NT2/D1 (cell line): ENCODE measurements at regions not wholly inside any gene's neighbourhood (a gene's known extent, or its start where the extent isn't known, plus 50 kb on each side); places are given as distances from the start of the nearest gene placed in this dataset.
"Not testable (repeated sequence)": the region's sequence is repeated elsewhere in the genome, so short reads cannot be mapped to it uniquely, and the experiment has no call there.

Source experiments
- DNase-seq: peaks from one replicate; pipeline ENCODE4 v3.0.0-alpha.2; 2011; ENCODE audit warnings: low read depth, low spot score
- H3K27me3 ChIP-seq: 2 replicates; pipeline ENCODE4 v1.6.0; 2011; ENCODE audit warnings: mild to moderate bottlenecking; ENCODE audit not compliant: insufficient read length, insufficient read depth
- H3K36me3 ChIP-seq: 2 replicates; pipeline ENCODE4 v1.6.1; 2011; ENCODE audit warnings: mild to moderate bottlenecking, low read length, mixed read lengths; ENCODE audit not compliant: insufficient read depth, insufficient read length
- H3K4me1 ChIP-seq: 2 replicates; pipeline ENCODE4 v1.5.1; 2011; ENCODE audit not compliant: insufficient read depth, insufficient read length
- H3K4me3 ChIP-seq: 2 replicates; pipeline ENCODE4 v1.5.1; 2011; ENCODE audit warnings: low read depth; ENCODE audit not compliant: insufficient read length
- H3K9ac ChIP-seq: 2 replicates; pipeline ENCODE4 v1.6.0; 2011; ENCODE audit warnings: low read depth; ENCODE audit not compliant: insufficient read length
- H3K9me3 ChIP-seq: 2 replicates; pipeline ENCODE4 v1.5.1; 2011; ENCODE audit warnings: mild to moderate bottlenecking, low read length; ENCODE audit not compliant: insufficient read depth

DNA sequence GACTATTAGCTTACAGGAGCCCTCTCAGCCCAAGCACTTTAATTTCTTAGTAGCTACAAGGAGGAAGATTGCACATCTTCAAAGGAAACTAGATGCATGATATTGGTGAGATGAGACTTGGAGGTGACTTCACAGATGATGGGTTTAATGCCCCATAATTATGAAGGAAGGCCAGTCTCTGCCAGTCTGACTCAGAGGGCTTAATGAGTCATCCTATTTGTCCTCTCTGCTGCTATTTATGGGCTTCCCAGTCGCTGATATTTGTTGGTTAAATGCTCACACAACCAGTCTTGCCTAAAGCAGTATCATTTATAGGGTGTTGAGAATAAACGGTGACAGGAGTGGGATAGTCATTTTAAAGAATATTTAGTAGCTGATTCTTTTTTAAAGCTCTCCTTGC, 187.0 kb downstream of the TP53TG3F start:
- H3K9ac ChIP-seq, H3K9me3 ChIP-seq, H3K36me3 ChIP-seq, H3K4me1 ChIP-seq, DNase-seq, H3K4me3 ChIP-seq, H3K27me3 ChIP-seq: not testable (repeated sequence)

DNA sequence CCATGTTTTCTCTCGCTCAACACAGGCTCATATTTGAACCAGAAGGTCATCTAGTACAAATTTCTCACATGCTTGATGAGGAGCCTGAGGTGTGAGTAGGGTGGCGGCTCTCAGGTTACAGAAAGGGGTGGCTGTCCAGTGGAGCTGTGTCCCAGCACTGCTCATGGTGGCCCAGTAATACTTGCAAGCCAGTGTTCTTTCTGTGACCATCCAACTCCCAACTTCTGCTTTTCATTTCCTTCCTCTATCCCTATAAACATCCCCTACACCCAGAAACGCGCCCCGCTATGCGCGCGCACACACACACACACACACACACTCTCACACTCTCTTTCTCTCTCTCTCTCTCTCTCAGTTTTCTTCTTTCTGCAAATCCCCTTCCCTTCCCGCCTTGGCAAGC, 196.3 kb downstream of the TP53TG3F start:
- not testable (repeated sequence) for H3K36me3 ChIP-seq, DNase-seq, H3K27me3 ChIP-seq, H3K4me1 ChIP-seq, H3K9me3 ChIP-seq, H3K4me3 ChIP-seq, H3K9ac ChIP-seq

DNA sequence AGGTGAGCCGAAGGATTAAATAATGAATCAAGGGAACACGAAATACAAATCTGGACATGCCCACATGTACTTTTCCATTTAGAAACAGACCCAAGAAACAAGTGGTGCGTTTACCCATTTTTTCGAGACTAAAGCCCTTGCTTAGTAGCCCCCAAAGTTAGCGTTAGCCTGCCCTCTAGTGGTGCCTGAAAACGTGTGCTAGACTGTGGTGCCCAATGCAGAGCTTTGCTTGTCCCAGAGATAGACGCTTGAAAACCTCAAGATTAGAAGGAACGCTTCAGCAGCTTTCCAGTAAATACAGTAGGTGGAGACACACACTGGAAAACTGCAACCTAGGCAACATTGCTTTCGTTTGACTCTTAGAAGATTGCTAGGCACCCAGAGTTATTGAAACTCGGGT, 197.0 kb downstream of the TP53TG3F start:
- H3K9me3 ChIP-seq, H3K9ac ChIP-seq, H3K4me1 ChIP-seq, H3K4me3 ChIP-seq, H3K27me3 ChIP-seq, DNase-seq, H3K36me3 ChIP-seq: not testable (repeated sequence)

DNA sequence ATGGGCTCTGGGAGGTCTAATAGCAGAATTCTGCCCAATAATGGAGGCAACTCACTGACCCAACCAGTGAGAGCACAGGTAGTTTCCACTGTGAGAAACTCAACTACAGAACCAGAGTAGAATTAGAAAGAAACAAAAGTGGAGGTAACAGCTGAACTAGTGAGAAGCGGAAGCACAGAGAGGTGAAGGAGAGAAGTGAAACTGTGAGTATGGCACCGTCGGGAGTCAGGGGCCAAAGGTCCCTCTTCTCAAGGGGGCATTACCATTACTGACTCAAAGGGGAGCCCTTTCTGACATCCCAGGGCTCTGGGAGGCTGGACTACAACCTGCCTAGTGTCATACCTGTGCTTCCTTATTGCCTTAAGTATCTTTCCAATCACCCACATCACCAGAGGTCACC, 198.3 kb downstream of the TP53TG3F start:
- not testable (repeated sequence) for H3K9ac ChIP-seq, H3K4me3 ChIP-seq, DNase-seq, H3K36me3 ChIP-seq, H3K4me1 ChIP-seq, H3K9me3 ChIP-seq, H3K27me3 ChIP-seq

DNA sequence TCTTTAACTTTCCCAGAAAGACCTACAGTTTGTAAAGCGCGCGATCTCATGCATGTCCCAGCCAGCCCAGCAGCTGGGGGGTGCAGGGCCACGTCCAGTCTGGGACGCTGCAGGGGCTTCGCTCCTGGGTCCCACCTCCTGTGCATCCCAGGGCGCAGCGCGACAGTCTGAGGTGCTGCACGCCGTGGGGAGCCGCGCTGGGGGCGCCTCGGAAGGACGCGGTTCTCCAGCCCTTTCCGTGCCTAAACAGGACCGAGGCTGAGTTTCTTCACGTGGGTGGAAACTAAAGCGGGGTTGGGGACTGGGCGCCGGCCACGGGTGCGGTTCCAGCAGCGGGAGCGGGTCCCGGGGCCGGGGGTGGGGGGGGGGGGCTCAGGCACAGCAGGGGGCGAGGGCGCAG, 221.4 kb downstream of the TP53TG3F start:
- not testable (repeated sequence) for H3K4me3 ChIP-seq, H3K9ac ChIP-seq, H3K27me3 ChIP-seq, H3K9me3 ChIP-seq, H3K4me1 ChIP-seq, H3K36me3 ChIP-seq, DNase-seq

DNA sequence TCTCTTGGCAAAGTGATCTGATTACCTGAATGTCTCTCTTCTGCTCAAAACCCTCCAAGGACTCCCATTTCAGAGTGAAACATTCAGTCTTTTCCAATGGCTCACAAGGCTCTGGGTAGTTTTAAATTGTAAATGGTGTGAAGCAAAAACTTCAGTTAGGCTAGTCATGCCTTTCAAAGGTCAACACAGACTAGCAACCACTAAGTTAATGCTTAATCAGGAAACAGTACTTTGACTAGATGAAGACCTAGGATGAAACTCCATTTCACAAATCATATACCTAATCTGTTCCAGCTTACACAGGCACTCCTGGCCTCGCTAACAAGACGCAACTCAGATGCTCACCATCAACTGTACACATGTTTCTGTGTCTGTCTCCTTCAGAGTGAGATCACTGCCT, 240.9 kb downstream of the TP53TG3F start:
- H3K27me3 ChIP-seq, DNase-seq, H3K9ac ChIP-seq, H3K9me3 ChIP-seq, H3K36me3 ChIP-seq, H3K4me1 ChIP-seq, H3K4me3 ChIP-seq: not testable (repeated sequence)

DNA sequence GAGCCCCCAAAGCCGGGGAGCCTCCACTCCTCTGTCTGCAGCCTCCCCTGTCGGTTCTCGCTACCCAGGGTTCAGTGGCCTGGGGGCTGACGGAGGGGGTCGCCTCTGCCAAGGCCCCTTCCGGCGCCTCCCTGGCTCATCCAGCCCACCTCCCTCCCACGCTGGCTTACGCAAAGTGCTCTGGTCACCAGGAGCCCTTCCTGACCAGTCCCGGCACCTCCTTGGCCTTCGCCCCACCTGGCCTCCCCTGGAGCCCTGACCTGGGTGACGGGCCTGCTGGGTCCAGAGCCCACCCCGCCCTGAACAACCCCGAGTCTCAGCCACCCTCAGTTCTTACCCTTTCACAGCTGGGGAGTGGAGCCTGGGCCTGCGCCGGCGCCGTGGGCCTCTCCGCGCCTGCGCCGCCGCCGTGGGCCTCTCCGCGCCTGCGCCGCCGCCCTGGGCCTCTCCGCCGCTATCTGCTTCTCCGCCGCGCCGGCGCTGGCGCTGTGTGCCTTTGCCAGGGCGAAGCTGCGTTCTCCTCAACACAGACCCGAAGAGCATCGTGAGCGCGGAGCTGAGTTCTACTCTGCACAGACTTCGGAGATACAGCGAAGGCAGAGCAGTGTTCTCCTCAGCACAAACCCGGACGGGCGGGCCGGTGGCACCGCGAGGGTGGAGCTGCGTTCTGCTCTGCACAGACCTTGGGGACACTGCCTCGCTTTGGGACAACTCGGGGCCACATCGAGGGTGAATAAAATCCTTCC, 247.6 kb downstream of the TP53TG3F start:
- Histone ChIP-seq H3K9ac (peak overlapping the region; percentile 81), H3K4me3 (peak overlapping the region; percentile 76), H3K9me3 (peaks cover 14% of the 10 kb centered on the region; the same call in 1 of the 2 replicates)
- H3K36me3 ChIP-seq, H3K4me1 ChIP-seq, H3K27me3 ChIP-seq: not testable (repeated sequence)
- peak; percentile 20 for DNase-seq

DNA sequence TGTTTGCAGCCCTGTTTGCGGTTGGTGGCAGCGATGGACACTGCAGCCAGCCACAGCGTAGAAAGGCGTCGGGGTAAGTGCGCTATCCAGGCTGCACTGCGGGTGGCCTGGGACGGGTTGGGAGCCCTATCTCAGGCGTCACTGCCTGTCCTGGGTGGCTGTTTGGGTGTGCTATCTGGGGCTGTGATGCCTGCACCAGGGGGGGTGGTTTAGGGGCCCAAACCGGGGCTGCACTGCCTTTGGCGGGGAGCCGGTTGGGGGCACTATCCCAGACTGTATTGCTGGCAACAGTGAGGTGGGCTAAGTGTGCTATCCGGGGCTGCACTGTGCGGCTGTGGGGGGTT, 248.2 kb downstream of the TP53TG3F start:
- Histone ChIP-seq H3K9ac (peak overlapping the region; percentile 81), H3K9me3 (peaks cover 14% of the 10 kb centered on the region; the same call in 1 of the 2 replicates), H3K4me3 (peak overlapping the region; percentile 76)
- H3K36me3 ChIP-seq, H3K4me1 ChIP-seq, H3K27me3 ChIP-seq: not testable (repeated sequence)
- peak; percentile 2 for DNase-seq

DNA sequence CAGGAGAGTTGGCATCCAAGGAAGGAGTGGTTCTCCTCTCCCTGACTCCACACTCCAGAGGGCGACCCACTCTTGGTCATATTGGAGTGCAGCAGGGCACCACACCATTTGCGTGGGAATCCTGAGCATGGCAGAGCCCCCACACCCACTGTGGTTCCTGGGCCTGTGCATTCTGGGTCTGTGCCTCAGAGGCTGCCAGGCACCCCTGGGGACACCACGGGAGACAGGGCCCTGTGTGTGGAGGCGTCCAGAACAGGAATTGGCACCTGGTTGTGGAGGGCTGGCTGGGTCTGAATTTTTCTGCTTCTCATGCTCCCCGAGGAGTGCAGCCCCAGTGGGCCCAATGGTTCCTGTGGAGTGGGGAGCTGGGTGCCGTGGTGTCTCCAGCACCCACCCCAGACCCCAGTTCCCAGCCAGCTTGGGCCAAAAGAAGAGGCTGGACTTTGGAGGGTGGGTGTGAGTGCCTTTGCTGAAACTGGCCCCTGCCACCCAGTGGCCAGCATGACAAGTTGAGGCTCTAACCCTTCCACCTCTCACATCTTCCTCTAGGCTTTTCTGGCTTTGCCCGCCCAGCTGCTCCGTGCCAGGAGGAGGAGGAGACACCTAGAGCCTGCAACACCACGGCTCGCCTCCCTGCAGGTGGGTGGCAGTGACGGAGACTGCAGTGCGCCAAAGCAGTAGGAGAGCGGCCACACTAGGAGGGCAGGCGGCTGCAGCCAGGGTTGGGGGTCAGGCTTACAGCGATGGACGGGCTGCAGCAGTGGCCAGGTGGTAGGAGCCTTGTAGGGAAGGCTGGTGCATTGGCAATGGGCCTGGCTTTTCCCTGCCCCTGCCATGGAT, 250.7 kb downstream of the TP53TG3F start:
- not testable (repeated sequence) for H3K4me1 ChIP-seq, H3K36me3 ChIP-seq, H3K27me3 ChIP-seq, H3K9ac ChIP-seq, H3K4me3 ChIP-seq, DNase-seq
- peaks cover 14% of the 10 kb centered on the region; the same call in 1 of the 2 replicates for H3K9me3 ChIP-seq

DNA sequence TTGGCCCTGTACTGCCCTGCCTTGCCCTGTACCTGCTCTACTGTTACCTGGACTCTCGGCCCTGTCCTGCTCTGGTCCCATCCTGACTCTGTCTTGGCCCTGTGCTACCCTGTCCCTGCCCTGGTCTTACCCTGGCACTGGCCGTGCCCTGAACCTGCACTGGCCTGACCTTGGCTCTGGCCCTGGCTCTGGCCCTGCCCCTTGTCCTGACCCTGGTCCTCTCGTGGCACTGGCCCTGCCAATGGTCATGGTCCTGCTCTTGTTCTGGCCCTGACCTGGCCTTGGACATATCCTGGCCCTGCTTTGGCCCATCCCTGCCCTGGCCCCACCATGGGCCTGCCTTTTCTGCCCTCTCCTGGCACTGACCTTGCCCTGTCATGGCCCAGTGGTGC, 251.3 kb downstream of the TP53TG3F start:
- not testable (repeated sequence) for H3K36me3 ChIP-seq, H3K4me3 ChIP-seq, H3K4me1 ChIP-seq, DNase-seq, H3K27me3 ChIP-seq, H3K9ac ChIP-seq
- H3K9me3 ChIP-seq = peaks cover 14% of the 10 kb centered on the region; the same call in 1 of the 2 replicates

DNA sequence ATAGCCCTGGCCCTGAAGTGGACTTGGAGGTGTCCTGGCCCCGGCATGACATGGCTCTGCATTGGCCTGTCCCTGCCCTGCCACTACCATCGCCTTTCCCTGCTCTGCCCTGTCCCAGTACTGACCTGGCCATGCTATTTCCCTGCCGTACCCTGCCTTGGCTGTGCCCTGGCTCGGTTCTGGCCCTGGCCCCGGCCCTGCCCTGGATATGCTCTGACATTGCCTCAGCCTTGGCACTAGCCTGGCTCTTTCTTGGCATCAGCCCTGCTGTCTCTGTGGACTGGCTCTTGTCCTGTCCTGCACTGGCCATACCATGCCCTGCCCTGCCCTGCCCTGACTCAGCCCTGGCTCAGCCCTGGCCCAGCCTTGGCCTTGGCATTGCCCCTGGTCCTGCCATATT, 252.2 kb downstream of the TP53TG3F start:
- peaks cover 14% of the 10 kb centered on the region; the same call in 1 of the 2 replicates for H3K9me3 ChIP-seq
- not testable (repeated sequence) for H3K27me3 ChIP-seq, H3K36me3 ChIP-seq, H3K4me3 ChIP-seq, DNase-seq, H3K4me1 ChIP-seq, H3K9ac ChIP-seq

DNA sequence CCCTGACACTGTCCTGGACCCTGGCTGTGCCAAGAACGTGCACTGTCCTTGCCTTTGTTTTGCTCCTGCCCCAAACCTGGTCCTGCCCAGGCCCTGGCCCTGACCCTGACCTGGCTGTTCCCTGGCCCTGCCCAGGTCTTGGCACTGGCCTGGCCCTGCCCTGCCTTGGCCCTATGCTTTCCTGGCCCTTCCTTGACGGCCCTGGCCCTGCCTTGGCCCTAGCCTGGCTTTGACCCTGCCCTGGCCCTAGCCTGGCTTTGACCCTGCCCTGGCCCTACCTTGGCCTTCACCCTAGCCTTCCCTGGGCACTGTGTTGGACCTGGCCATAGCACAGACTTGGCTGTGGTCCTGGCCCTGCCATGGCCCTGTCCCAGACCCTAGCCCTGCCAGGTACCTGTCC, 252.9 kb downstream of the TP53TG3F start:
- not testable (repeated sequence) for H3K9ac ChIP-seq, H3K36me3 ChIP-seq, DNase-seq, H3K4me3 ChIP-seq, H3K27me3 ChIP-seq, H3K4me1 ChIP-seq
- peaks cover 14% of the 10 kb centered on the region; the same call in 1 of the 2 replicates for H3K9me3 ChIP-seq
